Putamen (tissue), 1 donor: ENCODE measurements at regions not wholly inside any gene's neighbourhood (a gene's known extent, or its start where the extent isn't known, plus 50 kb on each side); places are given as distances from the start of the nearest gene placed in this dataset.
"Not testable (repeated sequence)": the region's sequence is repeated elsewhere in the genome, so short reads cannot be mapped to it uniquely, and the experiment has no call there.

Experiments used
- DNase-seq: peaks from one replicate; pipeline ENCODE4 v3.0.0-alpha.2; 2016; ENCODE audit warnings: low spot score

DNA sequence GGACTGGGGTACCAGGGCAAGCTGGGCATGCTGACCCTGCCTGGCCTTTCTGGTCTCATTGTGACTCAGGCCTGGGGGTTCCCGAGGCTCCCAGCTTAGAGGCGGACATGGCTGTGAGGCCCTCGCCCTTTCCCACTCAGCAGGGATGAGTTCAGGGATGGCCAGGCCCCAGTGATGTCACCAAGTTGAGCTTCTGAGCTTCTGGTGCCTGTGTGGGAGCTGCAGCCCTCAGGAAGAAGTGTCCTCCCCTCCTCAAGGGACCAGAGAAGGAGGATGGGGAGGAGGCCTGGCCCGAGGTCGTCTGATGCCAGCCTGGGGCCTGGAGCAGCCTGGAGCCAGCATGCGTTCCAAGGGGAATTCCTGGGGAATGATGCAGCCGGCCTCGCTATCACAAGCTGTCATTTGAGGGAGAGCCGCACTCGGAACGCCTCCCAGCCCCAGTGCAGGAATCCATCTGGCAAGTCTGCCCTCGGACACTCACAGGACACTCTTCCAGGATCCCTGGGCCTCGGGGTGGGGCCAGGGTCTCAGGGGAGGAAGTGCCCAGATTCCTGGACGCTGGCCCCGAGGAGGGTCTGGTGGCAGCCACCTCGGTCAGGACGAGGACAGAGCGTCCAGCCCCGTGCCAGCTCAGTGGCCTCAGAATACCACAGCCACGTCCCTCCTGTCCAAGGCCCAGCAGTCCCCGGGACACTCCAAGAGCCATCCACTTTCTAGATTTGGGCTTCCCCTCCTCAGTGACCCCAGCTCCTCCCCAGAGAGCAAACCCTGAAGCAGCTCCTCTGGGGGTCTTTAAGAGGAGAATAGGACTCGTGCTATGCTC, 61.2 kb upstream of the GPC1 start:
- DNase-seq: no peak

DNA sequence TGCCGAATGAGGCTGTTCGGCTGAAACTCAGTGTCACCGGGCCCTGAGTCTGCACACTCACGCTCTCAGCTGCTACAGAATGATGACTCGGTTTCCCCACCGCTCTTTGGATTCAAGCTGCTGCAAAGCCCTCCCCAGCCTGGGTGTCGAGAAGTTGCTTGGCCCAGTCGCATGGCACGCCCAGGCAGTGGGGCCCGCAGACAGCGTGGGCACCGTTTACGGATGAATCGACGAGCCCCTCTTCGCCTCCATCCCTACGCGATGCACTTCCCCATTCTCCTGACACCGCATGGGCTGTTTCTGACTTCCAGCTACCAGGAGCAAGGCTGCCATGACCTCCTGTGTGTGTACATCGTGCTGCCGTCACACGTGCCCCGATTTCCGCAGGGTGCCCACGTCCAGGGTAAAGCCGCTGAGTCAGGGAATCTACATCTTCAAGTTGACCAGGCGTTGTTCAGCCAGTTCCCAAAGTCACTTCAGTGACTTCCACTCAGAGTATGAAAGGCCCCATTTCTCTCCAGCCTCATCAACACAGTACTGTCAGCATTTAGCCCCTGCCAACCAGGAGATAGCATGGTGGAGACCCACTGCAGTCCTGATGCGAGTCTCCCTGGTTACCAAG, 60.3 kb upstream of the GPC1 start:
- no peak for DNase-seq

DNA sequence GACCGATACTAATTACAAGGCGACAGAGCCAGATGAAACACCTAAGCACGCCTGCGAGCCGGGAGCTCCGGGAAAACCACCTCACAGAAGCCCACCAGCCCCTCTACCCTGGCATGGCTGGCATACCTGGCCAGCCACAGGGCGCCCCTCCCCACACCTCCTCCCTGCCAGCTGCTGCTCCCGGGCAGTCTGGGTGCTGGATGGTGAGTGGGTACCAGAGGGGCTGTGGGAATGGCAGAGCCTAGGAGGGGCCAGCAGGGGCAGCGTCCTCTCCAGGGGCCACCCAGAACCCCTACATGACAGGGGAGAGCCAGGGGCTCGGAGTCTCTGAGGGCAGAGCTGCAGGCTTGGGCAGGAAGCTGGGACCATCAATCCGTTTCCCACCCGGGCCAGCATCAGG, 58.7 kb upstream of the GPC1 start:
- DNase-seq: no peak

DNA sequence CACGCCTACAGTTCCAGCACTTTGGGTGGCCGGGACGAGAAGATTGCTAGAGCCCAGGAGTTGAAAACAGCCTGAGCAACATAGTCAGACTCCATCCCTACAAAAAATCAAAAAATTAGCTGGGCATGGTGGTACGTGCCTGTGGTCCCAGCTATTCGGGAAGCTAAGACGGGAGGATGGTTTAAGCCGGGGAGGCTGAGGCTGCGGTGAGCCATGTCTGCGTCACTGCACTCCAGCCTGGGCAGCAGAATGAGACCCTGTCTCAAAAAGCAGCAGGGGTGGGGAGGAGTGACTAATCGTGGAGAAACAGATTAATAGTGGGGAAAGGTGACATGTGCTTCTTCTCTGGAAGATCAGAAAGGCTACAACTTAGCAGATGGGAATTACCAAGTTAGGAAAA, 58.1 kb upstream of the GPC1 start:
- DNase-seq: no peak

DNA sequence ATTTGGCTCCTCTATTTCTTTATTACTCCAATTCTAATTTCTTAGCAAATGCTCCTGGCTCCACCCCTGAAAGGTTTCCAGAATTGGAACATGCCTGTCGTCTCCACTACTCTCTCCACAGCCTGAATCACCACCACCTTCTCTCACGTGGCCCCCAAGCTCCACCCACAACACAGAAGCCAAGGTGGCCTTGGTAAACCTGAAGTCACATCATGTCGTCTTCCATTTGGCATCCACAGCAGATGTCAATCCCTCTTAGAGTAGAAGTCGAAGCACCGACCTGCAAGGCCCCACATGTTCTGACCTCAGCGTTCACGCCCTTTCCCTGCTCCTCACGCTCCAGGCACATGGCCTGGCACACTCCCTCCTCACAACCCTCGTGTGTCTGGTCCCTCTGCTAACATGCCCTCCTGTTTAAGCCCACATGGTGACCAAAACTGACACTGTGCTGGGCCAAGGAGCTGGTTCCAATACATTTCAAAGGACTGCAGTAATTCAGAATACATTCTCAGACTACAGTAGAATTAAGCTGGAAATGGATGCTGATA, 56.3 kb upstream of the GPC1 start:
- no peak for DNase-seq

DNA sequence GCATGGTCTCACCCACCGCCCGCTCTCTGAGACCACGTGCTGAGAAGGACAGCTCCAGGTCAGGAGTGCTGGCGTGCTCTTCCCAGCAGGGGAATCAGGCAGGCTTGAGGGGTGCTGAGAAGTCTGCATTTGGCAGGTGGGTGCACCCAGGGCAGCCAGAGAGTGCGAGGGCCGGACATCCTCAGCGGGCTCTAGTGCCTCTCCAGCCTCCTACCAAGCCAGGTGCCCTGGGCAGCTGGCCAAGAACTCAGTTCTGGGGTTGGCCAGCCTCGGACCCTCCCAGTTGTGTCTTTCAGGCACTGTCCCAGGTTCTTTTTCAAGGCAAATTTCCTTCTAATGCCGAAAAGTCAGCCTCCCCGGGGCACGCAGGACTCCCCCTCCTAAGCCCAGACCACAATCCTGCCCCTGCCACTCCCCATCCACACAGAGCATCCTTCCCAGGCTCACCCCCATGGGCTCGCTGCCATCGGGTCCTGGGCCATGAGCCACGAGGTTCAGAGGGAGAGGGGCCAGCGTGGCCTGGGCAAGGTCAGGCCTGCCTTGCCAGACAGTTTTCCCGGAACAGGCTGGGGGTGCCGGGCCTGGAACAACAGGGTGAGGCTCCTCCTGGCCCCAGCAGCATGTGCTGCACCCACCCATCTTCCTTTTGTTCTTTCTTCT, 52.2 kb upstream of the GPC1 start:
- no peak for DNase-seq

DNA sequence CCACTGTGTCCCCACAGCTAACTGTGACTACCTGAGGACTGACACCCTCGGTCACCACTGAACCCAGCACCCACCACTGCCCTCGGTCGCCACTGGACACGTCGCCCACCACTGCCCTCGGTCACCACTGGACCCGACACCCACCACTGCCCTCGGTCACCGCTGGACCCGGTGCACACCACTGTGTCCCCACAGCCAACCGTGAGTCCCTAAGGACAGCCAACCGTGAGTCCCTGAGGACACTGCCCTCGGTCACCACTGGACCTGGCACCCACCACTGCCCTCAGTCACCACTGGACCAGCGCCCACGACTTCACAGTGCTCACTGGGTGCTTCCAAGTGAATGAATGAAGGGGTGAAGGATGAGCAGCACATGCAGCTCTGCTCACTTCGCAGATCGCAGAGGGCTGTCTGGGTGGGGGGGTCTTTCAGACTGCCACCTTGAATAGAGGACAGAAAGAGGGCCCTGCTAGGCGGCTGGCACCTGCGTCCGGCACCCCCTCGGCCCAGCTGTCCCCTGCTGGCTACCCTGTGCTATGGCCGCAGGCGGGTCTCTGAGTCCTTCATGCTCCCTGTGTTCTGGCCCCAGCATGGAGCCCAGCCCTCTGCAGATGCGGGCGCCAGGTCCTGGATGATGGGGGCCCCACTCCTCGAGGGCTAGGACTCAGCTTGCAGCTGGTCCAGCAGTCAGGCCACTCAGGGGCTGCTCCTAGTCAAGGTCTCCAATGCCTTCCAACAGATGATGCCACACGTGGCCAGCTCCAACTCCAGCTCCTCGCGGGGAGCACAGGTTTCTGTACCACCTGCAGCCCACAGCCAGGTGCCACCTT, 51.4 kb upstream of the GPC1 start:
- DNase-seq: no peak

DNA sequence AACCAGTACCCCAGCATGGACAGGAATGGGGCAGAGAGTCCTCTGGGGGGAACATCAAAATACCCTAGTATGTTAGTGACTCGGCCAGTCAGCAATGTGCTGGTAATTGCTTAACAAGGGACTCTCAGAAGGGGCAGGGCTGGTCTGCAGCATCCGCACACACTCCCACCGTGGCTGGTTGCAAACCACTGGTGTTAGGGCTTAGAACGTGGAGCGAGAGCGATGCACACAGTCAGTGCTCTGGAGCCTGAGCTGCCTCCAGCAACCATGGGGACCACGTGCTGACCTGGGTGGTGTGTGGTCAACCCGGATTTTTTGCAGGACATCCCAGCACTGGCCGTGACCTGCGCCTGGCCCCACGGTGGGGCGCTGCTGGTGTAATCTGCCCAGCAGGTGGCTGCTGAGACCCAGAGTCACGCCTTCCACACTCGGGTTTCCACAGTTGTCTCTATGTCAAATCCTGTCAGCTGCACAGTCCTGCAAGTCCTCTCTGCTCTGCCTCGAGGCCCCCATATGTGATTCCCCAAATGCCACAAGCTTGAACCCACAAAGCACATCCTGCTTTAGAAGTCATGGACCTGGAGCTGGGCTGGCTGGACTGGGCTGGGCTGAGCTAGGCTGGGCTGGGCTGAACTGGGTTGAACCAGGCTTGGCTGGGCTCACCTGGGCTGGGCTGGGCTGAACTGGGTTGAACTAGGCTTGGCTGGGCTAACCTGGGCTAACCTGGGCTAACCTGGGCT, 50.6 kb upstream of the GPC1 start:
- DNase-seq: no peak

DNA sequence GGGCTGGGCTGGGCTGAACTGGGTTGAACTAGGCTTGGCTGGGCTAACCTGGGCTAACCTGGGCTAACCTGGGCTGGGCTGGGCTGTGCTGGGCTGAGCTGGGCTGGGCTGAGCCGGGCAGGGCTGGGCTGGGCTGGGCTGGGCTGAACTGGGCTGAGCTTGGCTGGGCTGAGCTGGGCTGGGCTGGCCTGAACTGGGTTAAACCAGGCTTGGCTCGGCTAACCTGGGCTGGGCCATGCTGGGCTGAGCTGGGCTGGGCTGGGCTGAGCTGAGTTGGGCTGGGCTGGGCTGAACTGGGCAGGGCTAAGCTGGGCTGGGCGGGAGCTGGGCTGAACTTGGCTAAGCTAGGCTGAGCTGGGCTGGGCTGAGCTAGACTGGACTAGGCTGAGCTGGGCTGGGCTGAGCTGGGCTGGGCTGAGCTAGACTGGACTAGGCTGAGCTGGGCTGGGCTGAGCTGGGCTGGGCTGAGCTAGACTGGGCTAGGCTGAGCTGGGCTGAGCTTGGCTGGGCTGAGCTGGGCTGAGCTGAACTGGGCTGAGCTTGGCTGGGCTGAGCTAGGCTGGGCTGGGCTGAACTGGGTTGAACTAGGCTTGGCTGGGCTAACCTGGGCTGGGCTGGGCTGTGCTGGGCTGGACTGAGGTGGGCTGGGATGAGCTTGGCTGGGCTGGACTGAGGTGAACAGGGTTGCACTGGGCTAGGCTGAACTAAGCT, 49.9 kb upstream of the GPC1 start:
- DNase-seq: not testable (repeated sequence)
